ENCODE measurements at regions not wholly inside any gene's neighbourhood (a gene's known extent, or its start where the extent isn't known, plus 50 kb on each side); places are given as distances from the start of the nearest gene placed in this dataset.

GRCh38 chr5:142532781-142533176 is 153.1 kb downstream of the FGF1 start:
- TF ChIP-seq CTCF (IDR thresholded peaks at IDR 0.05) (no peak), POLR2A (IDR thresholded peaks at IDR 0.05) (no peak)
